Neural cell (in vitro differentiated cells): ENCODE measurements at regions not wholly inside any gene's neighbourhood (a gene's known extent, or its start where the extent isn't known, plus 50 kb on each side); places are given as distances from the start of the nearest gene placed in this dataset.
"Not testable (repeated sequence)": the region's sequence is repeated elsewhere in the genome, so short reads cannot be mapped to it uniquely, and the experiment has no call there.

Experiments used
- EP300 ChIP-seq: fragments of 450-650 bp; conservative IDR thresholded peaks from 2 replicates; pipeline ENCODE4 v1.6.1; 2014; ENCODE audit warnings: antibody characterized with exemption, mild to moderate bottlenecking, moderate library complexity; ENCODE audit not compliant: poor library complexity, severe bottlenecking
- POLR2AphosphoS5 ChIP-seq: IDR thresholded peaks from 2 replicates; pipeline ENCODE4 v1.6.1; 2012
- RAD21 ChIP-seq: fragments of 450-650 bp; conservative IDR thresholded peaks from 2 replicates; pipeline ENCODE4 v1.6.1; 2014; ENCODE audit warnings: antibody characterized with exemption, mild to moderate bottlenecking, moderate library complexity
- TF ChIP-seq, protein P1 (sequence below): fragments of 450-650 bp; IDR thresholded peaks from 2 replicates; pipeline ENCODE4 v1.5.1; 2014; ENCODE audit warnings: antibody characterized with exemption, mild to moderate bottlenecking, moderate library complexity; ENCODE audit not compliant: poor library complexity, severe bottlenecking

- TF ChIP-seq, protein P1, sequence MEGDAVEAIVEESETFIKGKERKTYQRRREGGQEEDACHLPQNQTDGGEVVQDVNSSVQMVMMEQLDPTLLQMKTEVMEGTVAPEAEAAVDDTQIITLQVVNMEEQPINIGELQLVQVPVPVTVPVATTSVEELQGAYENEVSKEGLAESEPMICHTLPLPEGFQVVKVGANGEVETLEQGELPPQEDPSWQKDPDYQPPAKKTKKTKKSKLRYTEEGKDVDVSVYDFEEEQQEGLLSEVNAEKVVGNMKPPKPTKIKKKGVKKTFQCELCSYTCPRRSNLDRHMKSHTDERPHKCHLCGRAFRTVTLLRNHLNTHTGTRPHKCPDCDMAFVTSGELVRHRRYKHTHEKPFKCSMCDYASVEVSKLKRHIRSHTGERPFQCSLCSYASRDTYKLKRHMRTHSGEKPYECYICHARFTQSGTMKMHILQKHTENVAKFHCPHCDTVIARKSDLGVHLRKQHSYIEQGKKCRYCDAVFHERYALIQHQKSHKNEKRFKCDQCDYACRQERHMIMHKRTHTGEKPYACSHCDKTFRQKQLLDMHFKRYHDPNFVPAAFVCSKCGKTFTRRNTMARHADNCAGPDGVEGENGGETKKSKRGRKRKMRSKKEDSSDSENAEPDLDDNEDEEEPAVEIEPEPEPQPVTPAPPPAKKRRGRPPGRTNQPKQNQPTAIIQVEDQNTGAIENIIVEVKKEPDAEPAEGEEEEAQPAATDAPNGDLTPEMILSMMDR: not testable (repeated sequence)
- TF ChIP-seq POLR2AphosphoS5, RAD21, EP300: not testable (repeated sequence)
These were observed 68.5 kb downstream of the UGT2B28 start for GRCh38 chr4:69348746-69349145.
